WTC11 (cell line): ENCODE measurements at regions not wholly inside any gene's neighbourhood (a gene's known extent, or its start where the extent isn't known, plus 50 kb on each side); places are given as distances from the start of the nearest gene placed in this dataset.

Experiments
- ATAC-seq: fragments of 200-7000 bp; cut with Tn5 transposase; 2 replicates; pipeline ENCODE4 v1.10.0; 2021; ENCODE audit warnings: mild to moderate bottlenecking, moderate library complexity
- CTCF ChIA-PET: fragments of 300-600 bp; sonication (Branson Sonifier 250); formaldehyde crosslinking; loops from one replicate; lab custom pipeline; 2021; ENCODE audit warnings: antibody characterized with exemption; lab: Charles Lee
- POLR2A ChIA-PET: fragments of 350-600 bp; sonication (Branson Sonifier 250); formaldehyde crosslinking; loops from one replicate; lab custom pipeline; 2021; ENCODE audit warnings: antibody characterized with exemption; lab: Charles Lee
- DNase-seq: peaks from one replicate; pipeline ENCODE4 v3.0.0; 2021; ENCODE audit warnings: low spot score
- H3K27ac Mint-ChIP-seq: 2 replicates; pipeline ENCODE4 v1.8.0; 2021; ENCODE audit warnings: mixed read lengths
- H3K27me3 Mint-ChIP-seq: 2 replicates; pipeline ENCODE4 v1.8.0; 2021; ENCODE audit warnings: low read depth, mild to moderate bottlenecking, moderate library complexity, mixed read lengths
- H3K36me3 Mint-ChIP-seq: 2 replicates; pipeline ENCODE4 v1.8.0; 2021; ENCODE audit warnings: mixed read lengths
- H3K4me1 Mint-ChIP-seq: 2 replicates; pipeline ENCODE4 v1.8.0; 2022; ENCODE audit warnings: mixed read lengths
- H3K4me3 Mint-ChIP-seq: 2 replicates; pipeline ENCODE4 v1.8.0; 2021; ENCODE audit warnings: mild to moderate bottlenecking, moderate library complexity, mixed read lengths
- H3K9me3 Mint-ChIP-seq: 2 replicates; pipeline ENCODE4 v1.8.0; 2021; ENCODE audit warnings: mixed read lengths
- ETV6 ChIP-seq: sonication (generic); formaldehyde crosslinking; IDR thresholded peaks from 2 replicates; pipeline ENCODE4 v1.8.1; 2022; ENCODE audit warnings: mild to moderate bottlenecking, missing genetic modification reagents
- FOXK1 ChIP-seq: sonication (generic); formaldehyde crosslinking; IDR thresholded peaks from 2 replicates; pipeline ENCODE4 v1.8.0; 2022; ENCODE audit warnings: mild to moderate bottlenecking, moderate library complexity, missing genetic modification reagents
- GABPB1 ChIP-seq: sonication (generic); formaldehyde crosslinking; IDR thresholded peaks from 2 replicates; pipeline ENCODE4 v1.8.1; 2023; ENCODE audit warnings: mild to moderate bottlenecking, missing genetic modification reagents
- JUN ChIP-seq: sonication (generic); formaldehyde crosslinking; IDR thresholded peaks from 2 replicates; pipeline ENCODE4 v1.8.0; 2023; ENCODE audit warnings: mild to moderate bottlenecking, missing genetic modification reagents
- MYBL2 ChIP-seq: sonication (generic); formaldehyde crosslinking; IDR thresholded peaks from 2 replicates; pipeline ENCODE4 v1.8.1; 2023; ENCODE audit warnings: mild to moderate bottlenecking, moderate library complexity, missing genetic modification reagents
- NR2C2 ChIP-seq: sonication (generic); formaldehyde crosslinking; IDR thresholded peaks from 2 replicates; pipeline ENCODE4 v1.8.0; 2022; ENCODE audit warnings: mild to moderate bottlenecking, missing genetic modification reagents
- OVOL2 ChIP-seq: fragments of 250-450 bp; sonication (Bioruptor Pico); IDR thresholded peaks from 2 replicates; pipeline ENCODE4 v1.9.0; 2021; ENCODE audit warnings: mild to moderate bottlenecking, borderline replicate concordance
- RELA ChIP-seq: sonication (generic); formaldehyde crosslinking; IDR thresholded peaks from 2 replicates; pipeline ENCODE4 v1.8.1; 2022; ENCODE audit warnings: missing genetic modification reagents, mild to moderate bottlenecking, borderline replicate concordance
- RORB ChIP-seq: fragments of 250-450 bp; sonication (Bioruptor Pico); IDR thresholded peaks from 2 replicates; pipeline ENCODE4 v1.9.0; 2021; ENCODE audit warnings: mild to moderate bottlenecking
- SOX15 ChIP-seq: fragments of 250-450 bp; sonication (Bioruptor Pico); IDR thresholded peaks from 2 replicates; pipeline ENCODE4 v1.9.0; 2021; ENCODE audit warnings: mild to moderate bottlenecking
- TP53 ChIP-seq: sonication (generic); formaldehyde crosslinking; IDR thresholded peaks from 2 replicates; pipeline ENCODE4 v1.8.1; 2023; ENCODE audit warnings: mild to moderate bottlenecking, missing genetic modification reagents
- ZNF121 ChIP-seq: sonication (generic); formaldehyde crosslinking; IDR thresholded peaks from 2 replicates; pipeline ENCODE4 v1.8.0; 2023; ENCODE audit warnings: missing genetic modification reagents
- ZNF396 ChIP-seq: fragments of 250-450 bp; sonication (Bioruptor Pico); IDR thresholded peaks from 2 replicates; pipeline ENCODE4 v1.8.0; 2021; ENCODE audit warnings: mild to moderate bottlenecking, moderate library complexity, borderline replicate concordance
- ZNF416 ChIP-seq: fragments of 250-450 bp; sonication (Bioruptor Pico); IDR thresholded peaks from 2 replicates; pipeline ENCODE4 v1.9.0; 2021; ENCODE audit warnings: mild to moderate bottlenecking, inconsistent platforms
- ZNF671 ChIP-seq: fragments of 250-450 bp; sonication (Bioruptor Pico); IDR thresholded peaks from 2 replicates; pipeline ENCODE4 v1.8.0; 2021; ENCODE audit warnings: mild to moderate bottlenecking
- TF ChIP-seq, protein P1 (sequence below): fragments of 250-450 bp; sonication (Bioruptor Pico); conservative IDR thresholded peaks from 2 replicates; pipeline ENCODE4 v1.9.0; 2021; ENCODE audit warnings: mild to moderate bottlenecking
- TF ChIP-seq, protein P2 (sequence below): fragments of 250-450 bp; sonication (Bioruptor Pico); IDR thresholded peaks from 2 replicates; pipeline ENCODE4 v2.1.2; 2022; ENCODE audit warnings: mild to moderate bottlenecking, moderate library complexity
- TF ChIP-seq, protein P3 (sequence below): sonication (generic); formaldehyde crosslinking; IDR thresholded peaks from 2 replicates; pipeline ENCODE4 v1.8.1; 2022; ENCODE audit warnings: mild to moderate bottlenecking, moderate library complexity, missing genetic modification reagents
- TF ChIP-seq, protein P4 (sequence below): sonication (generic); formaldehyde crosslinking; IDR thresholded peaks from 2 replicates; pipeline ENCODE4 v1.8.1; 2023; ENCODE audit warnings: mild to moderate bottlenecking, missing genetic modification reagents, moderate library complexity
- TF ChIP-seq, protein P5 (sequence below): sonication (generic); formaldehyde crosslinking; IDR thresholded peaks from 2 replicates; pipeline ENCODE4 v1.8.1; 2022; ENCODE audit warnings: missing genetic modification reagents, borderline replicate concordance
- TF ChIP-seq, protein P6 (sequence below): sonication (generic); formaldehyde crosslinking; IDR thresholded peaks from 2 replicates; pipeline ENCODE4 v1.8.0; 2022; ENCODE audit warnings: mild to moderate bottlenecking, missing genetic modification reagents
- TF ChIP-seq, protein P7 (sequence below): sonication (generic); formaldehyde crosslinking; IDR thresholded peaks from 2 replicates; pipeline ENCODE4 v1.8.0; 2023; ENCODE audit warnings: missing genetic modification reagents
- TF ChIP-seq, protein P8 (sequence below): sonication (generic); formaldehyde crosslinking; IDR thresholded peaks from 2 replicates; pipeline ENCODE4 v1.8.0; 2023; ENCODE audit warnings: mild to moderate bottlenecking, missing genetic modification reagents

DNA sequence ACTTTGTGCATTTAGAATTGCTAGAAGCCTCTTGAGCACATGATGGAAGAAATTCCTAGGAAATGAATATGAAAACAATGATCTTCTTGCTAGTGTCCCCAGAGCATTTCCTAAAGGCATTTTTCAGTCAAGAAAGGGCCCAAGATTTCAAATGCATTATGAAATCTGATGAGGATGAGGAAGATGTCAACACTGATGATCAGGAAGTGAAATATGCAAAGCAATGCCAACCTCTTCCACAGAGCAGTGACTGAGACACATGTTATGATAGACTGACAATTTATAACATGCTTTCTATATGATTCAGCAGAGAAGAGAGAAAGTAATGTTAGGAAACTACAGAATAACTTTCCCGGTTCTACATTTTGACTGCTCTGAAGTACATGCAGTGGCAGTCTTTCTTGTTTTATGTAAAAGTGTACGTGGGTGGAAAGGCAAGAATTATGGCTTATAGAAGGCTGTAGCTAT is 859.1 kb upstream of the GOT2 start:
- peaks cover 6% of the 10 kb centered on the region; the same call in 1 of the 2 replicates for H3K27me3 Mint-ChIP-seq
- ATAC-seq (no peak), DNase-seq (no peak)
- H3K27ac Mint-ChIP-seq, result no peak overlapping the region
- ChIA-PET POLR2A (no interaction called here), CTCF (no interaction called here)
- H3K4me3 Mint-ChIP-seq, result no peak overlapping the region
- H3K9me3 Mint-ChIP-seq, result peaks cover 16% of the 10 kb centered on the region
- H3K36me3 Mint-ChIP-seq, result peaks cover 8% of the 10 kb centered on the region
- TF ChIP-seq FOXK1 (no peak), NR2C2 (CRISPR knock-in tag) (no peak), ZNF121 (CRISPR knock-in tag) (no peak), TP53 (CRISPR knock-in tag) (no peak), GABPB1 (CRISPR knock-in tag) (no peak), OVOL2 (CRISPR knock-in tag) (no peak), ZNF396 (CRISPR knock-in tag) (no peak), JUN (CRISPR knock-in tag) (no peak), ZNF671 (CRISPR knock-in tag) (no peak), RELA (CRISPR knock-in tag) (no peak), RORB (no peak), ETV6 (CRISPR knock-in tag) (no peak)
- TF ChIP-seq, protein P1, sequence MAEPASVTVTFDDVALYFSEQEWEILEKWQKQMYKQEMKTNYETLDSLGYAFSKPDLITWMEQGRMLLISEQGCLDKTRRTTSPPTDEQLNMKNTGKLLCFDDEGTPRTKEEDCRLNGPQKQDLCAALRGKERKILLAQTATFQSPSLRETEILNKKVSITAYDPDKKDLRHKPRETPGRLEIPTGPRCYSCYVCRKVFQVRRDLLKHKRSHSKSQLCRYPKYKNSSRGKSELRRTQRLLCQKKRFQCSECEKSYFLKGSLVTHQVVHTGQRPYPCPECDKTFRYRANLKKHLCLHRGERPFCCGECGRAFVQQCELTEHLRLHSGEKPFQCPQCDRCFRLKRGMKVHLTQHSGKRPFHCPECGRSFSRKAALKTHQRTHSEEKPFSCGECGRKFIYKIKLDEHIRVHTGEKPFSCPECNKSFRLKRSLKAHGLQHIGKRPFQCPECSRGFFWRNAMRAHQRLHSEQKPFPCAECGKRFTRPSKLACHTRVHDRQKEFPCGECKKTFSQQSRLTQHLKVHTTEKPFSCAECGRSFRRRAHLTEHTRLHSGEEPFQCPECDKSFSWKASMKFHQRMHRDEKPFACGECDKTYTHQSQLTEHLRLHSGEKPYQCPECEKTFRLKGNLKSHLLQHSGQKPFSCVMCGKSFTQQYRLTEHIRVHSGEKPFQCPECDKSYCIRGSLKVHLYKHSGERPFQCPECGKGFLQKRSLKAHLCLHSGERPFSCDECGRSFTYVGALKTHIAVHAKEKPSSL (CRISPR knock-in tag), result no peak
- TF ChIP-seq, protein P2, sequence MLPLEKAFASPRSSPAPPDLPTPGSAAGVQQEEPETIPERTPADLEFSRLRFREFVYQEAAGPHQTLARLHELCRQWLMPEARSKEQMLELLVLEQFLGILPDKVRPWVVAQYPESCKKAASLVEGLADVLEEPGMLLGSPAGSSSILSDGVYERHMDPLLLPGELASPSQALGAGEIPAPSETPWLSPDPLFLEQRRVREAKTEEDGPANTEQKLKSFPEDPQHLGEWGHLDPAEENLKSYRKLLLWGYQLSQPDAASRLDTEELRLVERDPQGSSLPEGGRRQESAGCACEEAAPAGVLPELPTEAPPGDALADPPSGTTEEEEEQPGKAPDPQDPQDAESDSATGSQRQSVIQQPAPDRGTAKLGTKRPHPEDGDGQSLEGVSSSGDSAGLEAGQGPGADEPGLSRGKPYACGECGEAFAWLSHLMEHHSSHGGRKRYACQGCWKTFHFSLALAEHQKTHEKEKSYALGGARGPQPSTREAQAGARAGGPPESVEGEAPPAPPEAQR, result no peak
- TF ChIP-seq, protein P3, sequence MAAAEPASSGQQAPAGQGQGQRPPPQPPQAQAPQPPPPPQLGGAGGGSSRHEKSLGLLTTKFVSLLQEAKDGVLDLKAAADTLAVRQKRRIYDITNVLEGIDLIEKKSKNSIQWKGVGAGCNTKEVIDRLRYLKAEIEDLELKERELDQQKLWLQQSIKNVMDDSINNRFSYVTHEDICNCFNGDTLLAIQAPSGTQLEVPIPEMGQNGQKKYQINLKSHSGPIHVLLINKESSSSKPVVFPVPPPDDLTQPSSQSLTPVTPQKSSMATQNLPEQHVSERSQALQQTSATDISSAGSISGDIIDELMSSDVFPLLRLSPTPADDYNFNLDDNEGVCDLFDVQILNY (CRISPR knock-in tag), result no peak
- TF ChIP-seq, all 79 proteins: peak for 0
- peaks cover 7% of the 10 kb centered on the region; the same call in 1 of the 2 replicates for H3K4me1 Mint-ChIP-seq

DNA sequence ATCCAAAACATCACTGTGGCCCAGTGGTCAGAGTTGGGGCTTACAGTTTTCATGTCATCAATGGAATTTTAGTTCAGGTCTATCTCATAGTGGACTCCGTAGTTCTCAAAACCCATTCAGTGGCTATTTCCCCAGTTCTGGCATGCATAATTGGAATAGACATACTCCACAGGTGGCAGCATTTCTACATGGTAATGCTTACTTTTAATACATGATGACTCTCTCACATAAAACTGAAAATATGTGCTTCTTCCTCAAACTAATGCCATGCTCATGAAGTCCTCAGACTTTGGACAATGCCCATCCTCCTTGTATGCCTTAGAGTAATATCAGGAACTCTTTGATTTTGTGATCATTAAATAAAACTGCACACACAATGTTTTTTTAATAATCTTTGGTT is 857.4 kb upstream of the GOT2 start:
- TF ChIP-seq RELA (CRISPR knock-in tag), result no peak

DNA sequence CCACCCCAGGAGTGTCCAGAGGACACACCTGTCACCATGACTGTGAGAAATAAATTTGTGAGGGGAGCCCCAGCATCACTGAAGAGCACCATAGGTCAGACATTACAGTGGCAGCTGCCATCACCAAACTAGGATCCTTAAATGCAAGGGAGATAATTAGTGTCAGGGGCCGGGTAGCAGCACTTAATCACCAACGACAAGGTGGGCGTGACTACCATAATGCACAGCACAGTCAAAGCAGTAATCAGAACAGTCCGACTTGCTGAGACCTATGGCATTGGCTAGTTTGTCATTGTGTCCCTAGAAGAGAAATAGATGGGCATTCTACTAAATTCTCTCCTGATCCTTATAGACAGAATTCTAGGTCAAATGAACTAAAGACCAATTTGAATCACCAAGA is 856.7 kb upstream of the GOT2 start:
- no peaks in the 10 kb centered on the region for H3K4me1 Mint-ChIP-seq
- TF ChIP-seq, protein P4, sequence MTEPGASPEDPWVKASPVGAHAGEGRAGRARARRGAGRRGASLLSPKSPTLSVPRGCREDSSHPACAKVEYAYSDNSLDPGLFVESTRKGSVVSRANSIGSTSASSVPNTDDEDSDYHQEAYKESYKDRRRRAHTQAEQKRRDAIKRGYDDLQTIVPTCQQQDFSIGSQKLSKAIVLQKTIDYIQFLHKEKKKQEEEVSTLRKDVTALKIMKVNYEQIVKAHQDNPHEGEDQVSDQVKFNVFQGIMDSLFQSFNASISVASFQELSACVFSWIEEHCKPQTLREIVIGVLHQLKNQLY (CRISPR knock-in tag), result no peak
- TF ChIP-seq TP53 (CRISPR knock-in tag) (no peak), OVOL2 (CRISPR knock-in tag) (no peak), ZNF416 (CRISPR knock-in tag) (no peak), SOX15 (no peak), JUN (CRISPR knock-in tag) (no peak), MYBL2 (CRISPR knock-in tag) (no peak)
- TF ChIP-seq, protein P5, sequence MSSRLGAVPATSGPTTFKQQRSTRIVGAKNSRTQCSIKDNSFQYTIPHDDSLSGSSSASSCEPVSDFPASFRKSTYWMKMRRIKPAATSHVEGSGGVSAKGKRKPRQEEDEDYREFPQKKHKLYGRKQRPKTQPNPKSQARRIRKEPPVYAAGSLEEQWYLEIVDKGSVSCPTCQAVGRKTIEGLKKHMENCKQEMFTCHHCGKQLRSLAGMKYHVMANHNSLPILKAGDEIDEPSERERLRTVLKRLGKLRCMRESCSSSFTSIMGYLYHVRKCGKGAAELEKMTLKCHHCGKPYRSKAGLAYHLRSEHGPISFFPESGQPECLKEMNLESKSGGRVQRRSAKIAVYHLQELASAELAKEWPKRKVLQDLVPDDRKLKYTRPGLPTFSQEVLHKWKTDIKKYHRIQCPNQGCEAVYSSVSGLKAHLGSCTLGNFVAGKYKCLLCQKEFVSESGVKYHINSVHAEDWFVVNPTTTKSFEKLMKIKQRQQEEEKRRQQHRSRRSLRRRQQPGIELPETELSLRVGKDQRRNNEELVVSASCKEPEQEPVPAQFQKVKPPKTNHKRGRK, result no peak
- TF ChIP-seq, protein P6, sequence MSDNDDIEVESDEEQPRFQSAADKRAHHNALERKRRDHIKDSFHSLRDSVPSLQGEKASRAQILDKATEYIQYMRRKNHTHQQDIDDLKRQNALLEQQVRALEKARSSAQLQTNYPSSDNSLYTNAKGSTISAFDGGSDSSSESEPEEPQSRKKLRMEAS (CRISPR knock-in tag), result no peak
- TF ChIP-seq, protein P7, sequence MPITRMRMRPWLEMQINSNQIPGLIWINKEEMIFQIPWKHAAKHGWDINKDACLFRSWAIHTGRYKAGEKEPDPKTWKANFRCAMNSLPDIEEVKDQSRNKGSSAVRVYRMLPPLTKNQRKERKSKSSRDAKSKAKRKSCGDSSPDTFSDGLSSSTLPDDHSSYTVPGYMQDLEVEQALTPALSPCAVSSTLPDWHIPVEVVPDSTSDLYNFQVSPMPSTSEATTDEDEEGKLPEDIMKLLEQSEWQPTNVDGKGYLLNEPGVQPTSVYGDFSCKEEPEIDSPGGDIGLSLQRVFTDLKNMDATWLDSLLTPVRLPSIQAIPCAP (CRISPR knock-in tag), result no peak
- TF ChIP-seq, protein P8, sequence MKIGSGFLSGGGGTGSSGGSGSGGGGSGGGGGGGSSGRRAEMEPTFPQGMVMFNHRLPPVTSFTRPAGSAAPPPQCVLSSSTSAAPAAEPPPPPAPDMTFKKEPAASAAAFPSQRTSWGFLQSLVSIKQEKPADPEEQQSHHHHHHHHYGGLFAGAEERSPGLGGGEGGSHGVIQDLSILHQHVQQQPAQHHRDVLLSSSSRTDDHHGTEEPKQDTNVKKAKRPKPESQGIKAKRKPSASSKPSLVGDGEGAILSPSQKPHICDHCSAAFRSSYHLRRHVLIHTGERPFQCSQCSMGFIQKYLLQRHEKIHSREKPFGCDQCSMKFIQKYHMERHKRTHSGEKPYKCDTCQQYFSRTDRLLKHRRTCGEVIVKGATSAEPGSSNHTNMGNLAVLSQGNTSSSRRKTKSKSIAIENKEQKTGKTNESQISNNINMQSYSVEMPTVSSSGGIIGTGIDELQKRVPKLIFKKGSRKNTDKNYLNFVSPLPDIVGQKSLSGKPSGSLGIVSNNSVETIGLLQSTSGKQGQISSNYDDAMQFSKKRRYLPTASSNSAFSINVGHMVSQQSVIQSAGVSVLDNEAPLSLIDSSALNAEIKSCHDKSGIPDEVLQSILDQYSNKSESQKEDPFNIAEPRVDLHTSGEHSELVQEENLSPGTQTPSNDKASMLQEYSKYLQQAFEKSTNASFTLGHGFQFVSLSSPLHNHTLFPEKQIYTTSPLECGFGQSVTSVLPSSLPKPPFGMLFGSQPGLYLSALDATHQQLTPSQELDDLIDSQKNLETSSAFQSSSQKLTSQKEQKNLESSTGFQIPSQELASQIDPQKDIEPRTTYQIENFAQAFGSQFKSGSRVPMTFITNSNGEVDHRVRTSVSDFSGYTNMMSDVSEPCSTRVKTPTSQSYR (CRISPR knock-in tag), result no peak

More for the DNA sequence above, 857.4 kb upstream of the GOT2 start:
- CTCF ChIA-PET, result no interaction called here
- Mint-ChIP-seq H3K4me1 (no peaks in the 10 kb centered on the region), H3K27me3 (no peaks in the 10 kb centered on the region), H3K36me3 (peaks cover 8% of the 10 kb centered on the region), H3K4me3 (no peak overlapping the region), H3K27ac (no peak overlapping the region), H3K9me3 (peaks cover 20% of the 10 kb centered on the region)
- DNase-seq (no peak), ATAC-seq (no peak)
- POLR2A ChIA-PET, result no interaction called here

More for the DNA sequence above, 856.7 kb upstream of the GOT2 start:
- H3K9me3 Mint-ChIP-seq, result peaks cover 20% of the 10 kb centered on the region
- H3K4me3 Mint-ChIP-seq, result no peak overlapping the region
- peaks cover 8% of the 10 kb centered on the region for H3K36me3 Mint-ChIP-seq
- POLR2A ChIA-PET, result no interaction called here
- H3K27me3 Mint-ChIP-seq, result no peaks in the 10 kb centered on the region
- CTCF ChIA-PET, result no interaction called here
- ATAC-seq, result no peak
- no peak for DNase-seq
- no peak overlapping the region for H3K27ac Mint-ChIP-seq
